MCF 10A (cell line): ENCODE measurements at regions not wholly inside any gene's neighbourhood (a gene's known extent, or its start where the extent isn't known, plus 50 kb on each side); places are given as distances from the start of the nearest gene placed in this dataset.

ENCODE experiments used
- BruUV-seq: library from RNA; stranded (reverse); fragments of 400-500 nt; replicated peaks from 2 replicates; lab custom pipeline; 2021; lab: Mats Ljungman, UMichigan
- CTCF ChIA-PET: fragments of 300-600 bp; sonication (Branson Sonifier 250); formaldehyde crosslinking; extraction: SDS; loops from one replicate; lab custom pipeline; 2021; ENCODE audit warnings: antibody characterized with exemption, inconsistent platforms; lab: Yijun Ruan, JAX
- POLR2A ChIA-PET: fragments of 300-600, 350-650 bp; sonication (Branson Sonifier 250); formaldehyde crosslinking; extraction: SDS; loops from one replicate; lab custom pipeline; 2020; ENCODE audit warnings: antibody characterized with exemption, inconsistent platforms; lab: Yijun Ruan, JAX
- DNase-seq: peaks from one replicate; pipeline ENCODE4 v3.0.0-alpha.2; 2018; ENCODE audit not compliant: unreplicated experiment
- H3K27ac Mint-ChIP-seq: one replicate; pipeline ENCODE4 v1.8.0; 2022; ENCODE audit warnings: mild to moderate bottlenecking, low read depth, mixed read lengths; ENCODE audit not compliant: unreplicated experiment
- H3K27me3 Mint-ChIP-seq: one replicate; pipeline ENCODE4 v1.8.0; 2022; ENCODE audit warnings: mixed read lengths; ENCODE audit not compliant: insufficient read depth, unreplicated experiment
- H3K36me3 Mint-ChIP-seq: one replicate; pipeline ENCODE4 v1.8.0; 2022; ENCODE audit warnings: mild to moderate bottlenecking, moderate library complexity, mixed read lengths; ENCODE audit not compliant: insufficient read depth, unreplicated experiment
- H3K4me1 Mint-ChIP-seq: one replicate; pipeline ENCODE4 v1.8.0; 2022; ENCODE audit warnings: mixed read lengths; ENCODE audit not compliant: insufficient read depth, unreplicated experiment
- H3K4me3 Mint-ChIP-seq: one replicate; pipeline ENCODE4 v1.8.0; 2022; ENCODE audit warnings: mild to moderate bottlenecking, moderate library complexity, mixed read lengths; ENCODE audit not compliant: unreplicated experiment
- H3K9me3 Mint-ChIP-seq: one replicate; pipeline ENCODE4 v1.8.0; 2022; ENCODE audit warnings: mixed read lengths; ENCODE audit not compliant: unreplicated experiment
- CTCF ChIP-seq: fragments of 200-600 bp; IDR thresholded peaks from one replicate; pipeline ENCODE4 v1.8.0; 2022; ENCODE audit warnings: antibody characterized with exemption, mild to moderate bottlenecking; ENCODE audit not compliant: unreplicated experiment
- intact Hi-C: fragments of 100-400 bp; cut with micrococcal nuclease; formaldehyde crosslinking; loops from 2 replicates; pipeline ENCODE4 v1.14.1; 2022

GRCh38 chr6:87941556-87942358 lies 105.9 kb upstream of the SPACA1 start:
- Mint-ChIP-seq H3K27me3 (peaks cover 11% of the 10 kb centered on the region), H3K27ac (no peak overlapping the region), H3K4me1 (peaks cover 23% of the 10 kb centered on the region), H3K9me3 (no peaks in the 10 kb centered on the region), H3K36me3 (no peaks in the 10 kb centered on the region), H3K4me3 (no peak overlapping the region)
- no peak for TF ChIP-seq CTCF
- ChIA-PET POLR2A (interaction anchor here (0.6 kb wide), 1 partner anchor 67 kb away, joined by 3 read pairs; no protein-coding TSS in a partner anchor), CTCF (interaction anchor here (0.5 to 6.8 kb wide), 5 partner anchors 10 to 643 kb away, joined by 4 to 83 read pairs (median 4); no protein-coding TSS in a partner anchor)
- BruUV-seq: no TSS peak
- DNase-seq: no peak
- intact Hi-C loops: loop anchor here (5.0 kb wide), 1 partner anchor 549 kb away; no protein-coding TSS in a partner anchor

- POLR2A ChIA-PET: no interaction called here
- H3K27ac Mint-ChIP-seq: no peak overlapping the region
- TF ChIP-seq CTCF: no peak
- H3K4me3 Mint-ChIP-seq: no peak overlapping the region
- intact Hi-C loops: loop anchor here (5.0 kb wide), 1 partner anchor 547 kb away; no protein-coding TSS in a partner anchor
- CTCF ChIA-PET: interaction anchor here (0.9 to 6.8 kb wide), 4 partner anchors 8 to 553 kb away, joined by 3 to 83 read pairs (median 4); no protein-coding TSS in a partner anchor
- H3K4me1 Mint-ChIP-seq: peaks cover 12% of the 10 kb centered on the region
- no peaks in the 10 kb centered on the region for H3K9me3 Mint-ChIP-seq
- no peak for DNase-seq
- peaks cover 11% of the 10 kb centered on the region for H3K27me3 Mint-ChIP-seq
- H3K36me3 Mint-ChIP-seq: no peaks in the 10 kb centered on the region
- no TSS peak for BruUV-seq
Observed at GRCh38 chr6:87939776-87940175, 107.9 kb upstream of the SPACA1 start.

GRCh38 chr6:87938287-87938686 lies 109.4 kb upstream of the SPACA1 start:
- BruUV-seq: no TSS peak
- no peak for DNase-seq
- H3K36me3 Mint-ChIP-seq: no peaks in the 10 kb centered on the region
- no peaks in the 10 kb centered on the region for H3K9me3 Mint-ChIP-seq
- peaks cover 7% of the 10 kb centered on the region for H3K4me1 Mint-ChIP-seq
- no peak for TF ChIP-seq CTCF
- H3K4me3 Mint-ChIP-seq: no peak overlapping the region
- intact Hi-C loops: no loop called here
- peaks cover 11% of the 10 kb centered on the region for H3K27me3 Mint-ChIP-seq
- ChIA-PET CTCF (interaction anchor here (0.6 to 0.7 kb wide), 4 partner anchors 8 to 1429 kb away, joined by 3 to 5 read pairs (median 4); no protein-coding TSS in a partner anchor), POLR2A (no interaction called here)
- H3K27ac Mint-ChIP-seq: no peak overlapping the region

- CTCF ChIA-PET: interaction anchor here (0.5 to 1.3 kb wide), 3 partner anchors 147 to 1171 kb away, joined by 3 to 4 read pairs (median 3); no protein-coding TSS in a partner anchor
- TF ChIP-seq CTCF: no peak
- H3K9me3 Mint-ChIP-seq: no peaks in the 10 kb centered on the region
- POLR2A ChIA-PET: no interaction called here
- H3K4me3 Mint-ChIP-seq: no peak overlapping the region
- H3K4me1 Mint-ChIP-seq: no peaks in the 10 kb centered on the region
- DNase-seq: no peak
- intact Hi-C loops: no loop called here
- H3K27ac Mint-ChIP-seq: peak overlapping the region; percentile 63
- no peaks in the 10 kb centered on the region for H3K36me3 Mint-ChIP-seq
- no TSS peak for BruUV-seq
- no peaks in the 10 kb centered on the region for H3K27me3 Mint-ChIP-seq
Observed at GRCh38 chr6:87936065-87936464, 111.6 kb upstream of the SPACA1 start.
